NCI-H82 (cell line): ENCODE measurements at regions not wholly inside any gene's neighbourhood (a gene's known extent, or its start where the extent isn't known, plus 50 kb on each side); places are given as distances from the start of the nearest gene placed in this dataset.

Experiments
- DNase-seq: peaks from one replicate; lab custom pipeline; 2025; lab: John Stamatoyannopoulos, UW

DNA sequence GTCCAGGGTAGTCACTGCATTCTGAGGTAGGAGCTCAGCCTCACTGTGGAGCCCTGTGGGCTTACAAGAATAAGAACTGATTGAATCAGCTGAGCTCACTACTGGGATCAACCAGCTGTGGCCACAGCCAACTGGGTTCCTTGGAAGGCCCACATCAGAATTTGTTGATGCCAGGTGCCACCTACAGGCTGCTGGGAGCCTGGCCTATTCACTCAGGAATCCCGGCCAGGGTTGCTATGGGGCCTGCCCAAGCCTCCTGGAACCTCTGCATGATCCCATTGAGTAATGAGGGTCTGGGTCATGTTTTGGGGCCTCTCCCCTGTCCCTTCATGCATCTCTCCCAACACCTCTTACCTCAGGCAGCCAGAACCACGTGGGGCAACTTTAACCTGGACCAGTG lies 53.9 kb upstream of the KIAA1210 start:
- peak; percentile 21 for DNase-seq

DNA sequence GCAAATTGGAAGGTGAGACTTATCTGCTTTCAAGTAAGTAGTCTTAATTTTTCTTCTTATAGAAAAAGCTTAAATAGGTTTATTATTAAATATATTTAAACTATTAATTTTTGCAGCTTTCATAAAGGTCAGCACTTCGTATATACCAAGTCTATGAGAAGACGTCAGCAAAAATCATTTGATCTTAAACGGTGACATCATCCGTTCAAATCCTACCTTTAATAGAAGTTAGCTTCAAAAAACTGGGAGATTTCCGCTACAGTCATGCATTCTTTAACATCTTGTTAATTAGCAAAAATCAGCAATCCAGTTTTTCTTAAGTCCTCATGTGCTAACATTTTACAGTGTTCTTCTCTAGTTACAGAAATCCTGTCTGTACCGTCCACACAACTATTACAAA lies 49.9 kb upstream of the PGRMC1 start:
- no peak for DNase-seq
